ENCODE measurements at regions not wholly inside any gene's neighbourhood (a gene's known extent, or its start where the extent isn't known, plus 50 kb on each side); places are given as distances from the start of the nearest gene placed in this dataset.
"Not testable (repeated sequence)": the region's sequence is repeated elsewhere in the genome, so short reads cannot be mapped to it uniquely, and the experiment has no call there.

DNA sequence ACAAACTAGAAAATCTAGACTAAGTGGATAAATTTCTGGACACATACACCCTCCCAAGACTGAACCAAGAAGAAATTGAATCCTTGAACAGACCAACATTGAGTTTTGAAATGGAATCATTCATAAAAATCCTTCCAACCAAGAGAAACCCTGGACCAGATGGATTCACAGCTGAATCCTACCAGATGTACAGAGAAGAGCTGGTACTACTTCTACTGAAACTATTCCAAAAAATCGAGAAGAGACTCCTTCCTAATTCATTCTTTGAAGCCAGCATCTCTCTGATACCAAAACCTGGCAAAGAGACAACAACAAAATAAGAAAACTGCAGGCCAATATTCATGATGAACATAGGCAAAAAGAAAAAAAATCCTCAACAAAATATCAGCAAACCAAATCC is 227.4 kb downstream of the RPAP3 start:
- DNase-seq, result no peak

DNA sequence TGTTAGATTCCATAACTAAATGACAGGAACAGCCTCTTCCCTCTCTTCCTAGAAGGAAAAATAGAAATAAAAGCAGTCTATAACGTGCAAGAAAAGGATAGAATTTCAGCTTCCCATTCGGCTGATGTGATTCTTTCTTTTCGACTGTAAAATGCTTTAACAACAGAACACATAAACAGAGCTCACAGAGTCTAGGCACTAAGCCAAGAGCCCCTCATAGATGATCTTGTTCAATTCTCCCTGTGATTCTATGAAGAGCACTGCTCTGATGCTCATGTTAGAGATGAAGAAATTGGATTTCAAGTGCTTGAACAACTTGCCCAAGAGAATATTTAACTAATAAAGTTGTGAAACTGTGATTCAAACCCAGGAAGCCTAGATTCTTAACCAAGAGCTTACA is 232.7 kb downstream of the RPAP3 start:
- no peak for DNase-seq

DNA sequence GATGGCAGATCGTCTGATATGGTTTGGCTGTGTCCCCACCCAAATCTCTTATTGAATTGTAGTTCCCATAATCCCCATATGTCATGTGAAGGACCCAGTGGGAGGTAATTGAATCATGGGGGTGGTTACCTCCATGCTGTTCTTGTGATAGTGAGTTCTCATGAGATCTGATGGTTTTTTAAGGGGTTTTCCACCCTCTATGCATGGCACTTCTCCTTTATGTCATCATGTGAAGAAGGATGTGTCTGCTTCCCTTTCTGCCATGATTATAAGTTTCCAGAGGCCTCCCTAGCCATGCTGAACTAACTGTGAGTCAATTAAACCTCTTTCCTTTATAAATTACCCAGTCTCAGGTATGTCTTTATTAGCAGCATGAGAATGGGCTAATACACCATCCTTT is 235.5 kb downstream of the RPAP3 start:
- DNase-seq, result not testable (repeated sequence)

GRCh38 chr12:47463918-47464317 is 241.9 kb downstream of the RPAP3 start:
- not testable (repeated sequence) for DNase-seq

DNA sequence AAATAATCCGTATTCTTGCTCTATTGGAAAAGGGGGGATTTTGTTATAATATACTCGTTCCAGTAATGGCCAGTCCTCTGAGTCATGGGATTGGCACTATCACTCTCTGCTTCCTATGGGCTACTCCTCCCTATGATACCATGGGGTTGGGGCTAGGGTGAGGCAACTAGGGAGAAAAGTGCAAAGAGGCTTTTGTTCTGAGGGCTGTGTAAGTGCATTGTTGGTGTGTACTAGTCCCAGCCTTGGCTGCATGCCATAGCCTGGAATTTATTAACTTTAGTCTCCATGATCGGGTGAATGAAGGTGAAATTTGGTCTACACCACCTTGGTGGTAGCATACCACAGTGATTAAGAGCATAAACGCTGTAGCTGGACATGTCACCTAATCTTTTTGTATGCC is 247.6 kb downstream of the RPAP3 start:
- DNase-seq, result no peak

DNA sequence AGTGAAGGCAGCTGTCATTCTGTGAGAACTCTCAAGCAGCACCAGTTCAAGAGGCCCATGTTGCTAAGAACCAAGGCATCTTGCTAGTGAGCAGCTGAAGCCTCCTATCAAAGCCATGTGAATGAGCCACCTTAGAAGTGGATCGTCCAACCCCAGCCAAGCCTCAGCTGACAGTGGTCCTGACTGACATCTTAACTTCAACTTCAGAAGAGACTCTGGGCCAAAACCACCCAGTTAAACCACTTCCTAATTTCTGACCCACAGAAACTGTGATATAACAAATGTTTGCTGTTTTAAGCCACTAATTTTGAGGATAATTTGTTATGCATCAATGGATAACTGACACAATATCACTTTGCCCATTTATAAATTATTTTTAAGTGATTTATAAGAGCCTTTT is 256.0 kb downstream of the RPAP3 start:
- DNase-seq, result no peak

GRCh38 chr12:47442310-47442709 is 263.5 kb downstream of the RPAP3 start:
- no peak for DNase-seq

DNA sequence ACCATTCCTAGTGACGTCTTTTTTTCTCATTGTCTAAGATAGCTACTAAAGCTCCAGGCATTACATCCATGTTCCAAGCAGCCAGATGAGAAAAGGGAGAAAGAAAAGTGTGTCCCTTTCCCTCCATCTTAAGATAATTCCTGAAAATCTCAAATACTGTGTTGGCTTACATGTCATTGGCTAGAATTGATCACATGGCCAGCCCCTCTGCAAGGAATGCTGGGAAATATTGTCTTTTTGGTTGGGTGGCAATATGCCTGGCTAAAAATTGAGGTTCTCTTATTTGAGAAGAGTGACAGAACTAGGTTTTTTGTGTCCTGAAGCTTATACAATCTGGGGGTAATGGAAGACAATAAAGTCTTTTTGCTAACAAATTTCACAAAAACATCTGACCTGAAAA is 264.3 kb downstream of the RPAP3 start:
- no peak for DNase-seq

DNA sequence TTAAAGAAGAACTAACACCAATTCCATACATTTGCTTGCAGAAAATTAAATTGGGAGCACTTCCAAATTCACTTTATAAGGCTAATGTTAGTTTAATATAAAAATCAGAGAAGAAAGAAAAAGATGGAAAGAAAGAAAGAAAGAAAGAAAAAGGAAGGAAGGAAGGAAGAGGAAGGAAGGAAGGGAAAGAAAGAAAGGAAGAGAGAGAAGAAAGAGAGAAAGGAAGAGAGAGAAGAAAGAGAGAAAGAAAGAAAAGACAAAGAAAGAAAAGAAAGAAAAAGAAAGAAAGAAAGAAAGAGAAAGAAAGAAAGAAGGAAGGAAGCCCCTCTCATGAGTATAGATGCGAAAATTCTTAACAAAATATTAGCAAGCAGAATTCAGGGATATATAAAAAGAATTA is 267.7 kb downstream of the RPAP3 start:
- DNase-seq, result no peak

- DNase-seq, result no peak
Measured at GRCh38 chr12:47437570-47437969, 268.3 kb downstream of the RPAP3 start.

DNA sequence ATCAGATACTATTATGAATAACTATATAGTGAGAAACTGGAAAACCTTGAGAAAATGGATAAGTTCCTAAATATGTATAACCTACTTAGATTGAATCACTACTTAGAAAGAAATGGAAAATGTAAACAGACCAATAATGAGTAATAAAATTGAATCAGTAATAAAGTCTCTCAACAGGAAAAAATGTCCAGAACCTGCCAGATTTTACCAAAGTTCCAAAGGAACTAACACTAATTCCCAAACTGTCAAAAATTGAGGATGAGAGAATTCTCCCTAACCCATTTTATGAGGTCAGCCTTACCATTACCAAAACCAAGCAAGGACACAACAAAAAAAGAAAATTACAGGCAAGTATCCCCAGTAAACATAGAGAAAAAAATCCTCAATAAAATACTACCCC is 272.0 kb downstream of the RPAP3 start:
- no peak for DNase-seq

GRCh38 chr12:47426678-47427309 is 279.0 kb downstream of the RPAP3 start:
- peak; percentile 71 for DNase-seq

GRCh38 chr12:47422611-47423010 is 283.2 kb downstream of the RPAP3 start:
- no peak for DNase-seq

GRCh38 chr12:47419497-47419896 is 286.3 kb downstream of the RPAP3 start:
- no peak for DNase-seq

DNA sequence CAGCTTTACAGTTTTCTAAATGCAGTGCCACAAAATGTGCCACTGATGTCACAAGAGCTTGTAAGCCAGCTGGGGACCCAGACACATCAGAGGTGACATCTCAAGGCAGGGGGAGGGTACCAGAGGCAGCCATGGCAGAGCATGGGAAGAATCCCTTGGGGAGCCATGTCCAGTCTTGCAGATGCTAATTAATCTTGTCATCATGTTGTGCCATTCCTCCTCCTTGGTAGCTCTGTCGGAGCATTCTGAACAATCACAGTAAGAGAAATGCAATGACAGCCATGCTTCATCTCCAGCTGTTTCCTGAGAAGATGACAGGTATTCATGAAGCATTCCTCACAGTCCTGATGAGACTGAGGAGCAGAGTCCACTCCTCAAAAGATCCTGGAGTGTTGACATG is 287.9 kb downstream of the RPAP3 start:
- DNase-seq, result no peak

DNA sequence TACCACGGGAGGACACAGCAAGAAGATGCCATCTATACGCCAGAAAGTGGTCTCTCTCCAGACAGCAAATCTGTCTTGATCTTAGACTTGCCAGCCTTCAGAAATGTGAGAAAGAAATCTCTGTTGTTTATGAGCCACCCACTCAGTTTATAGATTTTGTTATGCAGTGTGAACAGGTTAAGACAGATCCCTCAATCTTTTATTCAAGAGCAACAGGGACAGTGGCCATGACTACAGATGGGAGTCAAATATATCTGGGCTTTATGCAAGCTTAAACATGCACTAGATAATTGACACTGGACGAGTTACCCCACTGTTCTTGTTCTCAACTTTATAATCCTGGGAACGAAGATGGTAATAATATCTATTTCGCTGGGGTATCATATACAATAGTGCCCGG is 288.7 kb downstream of the RPAP3 start:
- DNase-seq, result no peak

GRCh38 chr12:47415054-47415453 is 290.8 kb downstream of the RPAP3 start:
- DNase-seq, result no peak

GRCh38 chr12:47414511-47414910 is 291.3 kb downstream of the RPAP3 start:
- DNase-seq, result no peak

GRCh38 chr12:47413806-47414205 is 292.0 kb downstream of the RPAP3 start:
- no peak for DNase-seq

DNA sequence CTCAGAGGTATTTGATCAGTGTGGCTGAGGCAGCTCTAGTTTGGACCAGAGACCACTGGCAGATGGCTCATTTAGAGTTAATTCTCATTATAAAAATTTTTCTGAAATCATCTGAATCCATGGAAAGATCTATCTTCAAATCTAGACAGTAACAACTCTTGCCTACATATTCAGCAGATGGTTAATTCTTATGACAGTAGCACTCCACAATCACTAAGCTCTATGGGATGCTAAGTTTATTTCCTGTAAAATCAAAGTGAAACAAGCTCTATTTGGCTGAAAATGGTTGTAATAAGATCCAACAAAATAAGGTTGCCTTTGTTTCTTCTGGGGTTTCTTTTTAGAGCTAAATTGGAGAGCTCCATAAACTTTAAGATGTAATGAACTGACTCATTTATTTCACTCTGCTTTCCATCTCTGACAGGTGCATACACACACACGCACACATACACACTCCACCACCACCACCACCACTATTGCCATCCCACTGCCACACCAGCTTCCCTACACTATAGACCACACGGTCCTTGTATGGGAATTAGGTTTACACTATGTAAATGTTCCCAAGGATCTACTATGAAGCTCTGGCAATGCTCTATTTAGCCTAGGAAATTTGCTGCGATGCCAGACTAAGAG is 293.1 kb downstream of the RPAP3 start:
- no peak for DNase-seq

DNA sequence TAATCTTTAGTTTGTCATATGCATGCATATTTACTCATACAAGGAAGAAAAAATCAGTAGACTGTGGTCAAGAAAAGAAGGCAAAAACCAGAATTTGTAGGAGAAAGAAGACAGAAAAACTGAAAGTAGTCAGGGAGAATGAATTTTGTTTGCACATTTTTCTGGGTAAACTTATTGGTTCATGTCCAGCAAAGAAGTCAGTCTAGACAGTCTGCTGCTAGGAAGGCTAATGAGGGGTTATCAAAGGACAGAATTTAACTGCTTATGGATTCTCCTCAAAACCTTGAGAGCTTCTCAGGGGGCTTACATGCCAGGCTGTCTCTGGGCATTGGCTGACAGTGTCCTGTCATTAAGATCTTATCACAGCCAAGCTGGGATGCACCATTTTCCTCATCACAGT is 293.9 kb downstream of the RPAP3 start:
- no peak for DNase-seq

DNA sequence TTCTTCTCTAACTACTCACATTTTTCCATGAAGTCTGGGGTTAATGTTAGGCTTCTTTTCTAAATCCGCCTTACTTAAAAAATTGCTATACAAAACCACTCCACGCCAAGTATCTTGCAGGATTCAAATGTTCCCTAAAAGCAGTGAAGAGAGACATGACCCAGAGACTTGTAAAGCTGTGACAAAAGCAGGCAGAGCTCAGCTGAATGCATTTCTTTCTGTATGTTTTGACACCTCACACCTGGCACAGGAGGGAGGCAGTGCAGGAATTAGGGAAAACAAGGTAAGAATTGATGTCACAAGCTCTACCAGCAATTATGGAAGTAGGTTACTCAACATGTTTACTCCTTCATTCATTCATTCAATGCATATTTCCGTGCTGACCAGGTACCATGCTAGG is 295.0 kb downstream of the RPAP3 start:
- no peak for DNase-seq

- no peak for DNase-seq
Measured at GRCh38 chr12:47410383-47410782, 295.4 kb downstream of the RPAP3 start.

GRCh38 chr12:47409310-47409987 is 296.4 kb downstream of the RPAP3 start:
- no peak for DNase-seq
